Ovary (tissue), 7 donors: ENCODE measurements at regions not wholly inside any gene's neighbourhood (a gene's known extent, or its start where the extent isn't known, plus 50 kb on each side); places are given as distances from the start of the nearest gene placed in this dataset.

Experiments
- DNase-seq, 5 donors: peaks; one replicate each; pipeline ENCODE4 v3.0.0-alpha.2; 2019 to 2020
- H3K27ac ChIP-seq, 2 donors: fragments of 200-600 bp; one replicate each; pipeline versions ENCODE4 v1.5.1 to v1.8.0; 2019 to 2022
- H3K27me3 ChIP-seq: fragments of 200-600 bp; one replicate; pipeline ENCODE4 v1.8.0; 2022
- H3K36me3 ChIP-seq: fragments of 200-600 bp; sonication (generic); one replicate; pipeline ENCODE4 v1.5.1; 2019
- H3K4me1 ChIP-seq: one replicate; pipeline ENCODE4 v1.8.1; 2013; ENCODE audit warnings: mild to moderate bottlenecking, moderate library complexity; ENCODE audit not compliant: insufficient read depth
- H3K4me3 ChIP-seq: fragments of 200-600 bp; sonication (generic); one replicate; pipeline ENCODE4 v1.5.1; 2017
- H3K9me3 ChIP-seq, 2 donors: fragments of 200-600 bp in 1 of 2; sonication (generic) in 1 of 2; one replicate each; pipeline versions ENCODE4 v1.5.1 to v1.8.1; 2013 to 2019; ENCODE audit warnings: mild to moderate bottlenecking in 1 of 2, moderate library complexity in 1 of 2
- EP300 ChIP-seq: sonication (generic); formaldehyde crosslinking; IDR thresholded peaks from one replicate; pipeline ENCODE4 v1.6.1; 2017; ENCODE audit warnings: antibody characterized with exemption
- POLR2A ChIP-seq: fragments of 450-650 bp; IDR thresholded peaks from one replicate; pipeline ENCODE4 v1.6.1; 2017; ENCODE audit warnings: antibody characterized with exemption, mild to moderate bottlenecking, moderate library complexity
- WGBS, 3 donors: extraction: QIAGEN DNeasy Blood & Tissue Kit in 1 of 3; methylation state at CpG; one replicate each; pipeline versions ENCODE4 v1.1.5 to v1.1.7; 2013 to 2017; 5-methylcytosine and 5-hydroxymethylcytosine counted together
- intact Hi-C, 4 donors: fragments of 100-400 bp; cut with DNase I; formaldehyde crosslinking; loops; one replicate each; pipeline versions ENCODE4 v1.11.0 to v1.15.1; 2022 to 2023
- TF ChIP-seq, protein P1 (sequence below), 3 donors: fragments of 450-650 bp in 2 of 3; fragments of 200-600 bp in 1 of 3; IDR thresholded peaks; one replicate each; pipeline versions ENCODE4 v1.5.1 to v1.8.0; 2016 to 2022; ENCODE audit warnings: antibody characterized with exemption in 3 of 3, mild to moderate bottlenecking in 1 of 3
- donor health status: DM: no; HTN: no; CAD: no; lungs with moderate emphysema.
- donor health status: DM: no; HTN: no; CAD: no.
- donor health status: Bipolar disorder and iron deficiency.
- donor health status: DM: no; HTN: no; CAD: no.
- donor health status: DM: yes; HTN: yes; CAD: no.

DNA sequence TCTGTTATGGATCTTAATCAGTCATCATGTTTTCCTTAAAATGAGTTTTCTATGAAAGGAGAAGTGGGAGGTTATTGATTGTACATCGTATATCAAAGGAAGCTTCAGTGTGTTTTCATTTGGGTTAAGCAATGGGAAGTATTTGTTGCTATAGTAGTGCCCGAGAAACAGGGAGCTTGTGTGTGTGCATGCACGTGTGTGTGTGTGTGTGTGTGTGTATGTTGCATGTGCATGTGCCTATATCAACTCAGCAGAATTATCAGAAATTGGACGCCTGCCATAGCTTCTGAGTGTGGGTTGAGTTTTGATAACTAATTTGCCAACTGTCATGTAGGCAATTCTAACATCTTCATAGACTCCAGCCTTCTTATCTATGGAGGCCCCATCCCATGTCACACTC, 246.1 kb upstream of the CRY1 start:
- Histone ChIP-seq H3K36me3 (no peaks in the 10 kb centered on the region), H3K4me1 (no peaks in the 10 kb centered on the region), H3K27ac (no peak overlapping the region), H3K9me3 (no peaks in the 10 kb centered on the region), H3K4me3 (no peak overlapping the region), H3K27me3 (no peaks in the 10 kb centered on the region)
- TF ChIP-seq EP300, result no peak
- TF ChIP-seq, protein P1, sequence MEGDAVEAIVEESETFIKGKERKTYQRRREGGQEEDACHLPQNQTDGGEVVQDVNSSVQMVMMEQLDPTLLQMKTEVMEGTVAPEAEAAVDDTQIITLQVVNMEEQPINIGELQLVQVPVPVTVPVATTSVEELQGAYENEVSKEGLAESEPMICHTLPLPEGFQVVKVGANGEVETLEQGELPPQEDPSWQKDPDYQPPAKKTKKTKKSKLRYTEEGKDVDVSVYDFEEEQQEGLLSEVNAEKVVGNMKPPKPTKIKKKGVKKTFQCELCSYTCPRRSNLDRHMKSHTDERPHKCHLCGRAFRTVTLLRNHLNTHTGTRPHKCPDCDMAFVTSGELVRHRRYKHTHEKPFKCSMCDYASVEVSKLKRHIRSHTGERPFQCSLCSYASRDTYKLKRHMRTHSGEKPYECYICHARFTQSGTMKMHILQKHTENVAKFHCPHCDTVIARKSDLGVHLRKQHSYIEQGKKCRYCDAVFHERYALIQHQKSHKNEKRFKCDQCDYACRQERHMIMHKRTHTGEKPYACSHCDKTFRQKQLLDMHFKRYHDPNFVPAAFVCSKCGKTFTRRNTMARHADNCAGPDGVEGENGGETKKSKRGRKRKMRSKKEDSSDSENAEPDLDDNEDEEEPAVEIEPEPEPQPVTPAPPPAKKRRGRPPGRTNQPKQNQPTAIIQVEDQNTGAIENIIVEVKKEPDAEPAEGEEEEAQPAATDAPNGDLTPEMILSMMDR (IDR thresholded peaks at IDR 0.05), result no peak
- no peak for TF ChIP-seq POLR2A
- intact Hi-C loops, result no loop called here
- DNase-seq, result no peak
- WGBS, 3 donors, result 28 to 40% (median 29%) methylated on average over 4 of the region's 4 CpGs

GRCh38 chr12:107339932-107340331, 246.6 kb upstream of the CRY1 start:
- no peak for DNase-seq
- Histone ChIP-seq H3K4me3 (no peak overlapping the region), H3K27ac (no peak overlapping the region), H3K36me3 (no peaks in the 10 kb centered on the region), H3K27me3 (no peaks in the 10 kb centered on the region), H3K4me1 (no peaks in the 10 kb centered on the region), H3K9me3 (no peaks in the 10 kb centered on the region)
- TF ChIP-seq, protein P1 (IDR thresholded peaks at IDR 0.05), result no peak
- TF ChIP-seq EP300 (no peak), POLR2A (no peak)
- intact Hi-C loops, result no loop called here
- 36 to 46% (median 37%) methylated on average over 2 of the region's 2 CpGs for WGBS, 3 donors

DNA sequence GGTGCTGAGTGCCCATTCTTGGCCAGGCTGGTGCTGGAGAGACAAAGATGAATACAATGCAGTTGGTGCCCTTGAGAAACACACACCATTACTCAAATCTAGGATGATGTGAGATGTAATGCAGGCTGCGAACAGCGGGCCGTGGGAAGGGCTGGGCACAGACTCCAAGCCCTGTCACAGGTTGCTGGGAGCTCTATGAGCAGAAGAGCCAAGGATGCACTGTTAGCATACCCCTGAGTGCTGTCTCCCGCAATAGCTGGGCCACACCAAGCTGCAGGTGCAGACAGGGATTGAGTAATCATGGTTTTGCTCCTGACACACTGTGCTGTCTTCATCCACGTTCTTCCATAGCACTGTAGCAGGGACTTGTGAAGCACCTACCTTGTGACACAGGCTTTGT, 247.5 kb upstream of the CRY1 start:
- Histone ChIP-seq H3K27me3 (no peaks in the 10 kb centered on the region), H3K9me3 (no peaks in the 10 kb centered on the region), H3K27ac (no peak overlapping the region), H3K4me1 (no peaks in the 10 kb centered on the region), H3K4me3 (no peak overlapping the region), H3K36me3 (no peaks in the 10 kb centered on the region)
- DNase-seq, result no peak
- 69 to 84% (median 81%) methylated on average over 5 of the region's 5 CpGs for WGBS, 3 donors
- intact Hi-C loops, result no loop called here
- TF ChIP-seq, protein P1 (IDR thresholded peaks at IDR 0.05), result no peak
- TF ChIP-seq POLR2A (no peak), EP300 (no peak)

GRCh38 chr12:107344035-107344808, 250.9 kb upstream of the CRY1 start:
- 63 to 82% (median 73%) methylated on average over 3 of the region's 3 CpGs for WGBS, 3 donors
- no peak for DNase-seq
- Histone ChIP-seq H3K36me3 (no peaks in the 10 kb centered on the region), H3K4me3 (no peak overlapping the region), H3K4me1 (no peaks in the 10 kb centered on the region), H3K27me3 (no peaks in the 10 kb centered on the region), H3K27ac (no peak overlapping the region), H3K9me3 (no peaks in the 10 kb centered on the region)
- TF ChIP-seq EP300, result no peak
- no peak for TF ChIP-seq POLR2A
- TF ChIP-seq, protein P1 (IDR thresholded peaks at IDR 0.05), result no peak
- intact Hi-C loops, result no loop called here
